Fibroblast of lung (primary cell): ENCODE measurements at regions not wholly inside any gene's neighbourhood (a gene's known extent, or its start where the extent isn't known, plus 50 kb on each side); places are given as distances from the start of the nearest gene placed in this dataset.

Experiments used
- EZH2 ChIP-seq: IDR thresholded peaks from 2 replicates; pipeline ENCODE4 v1.5.1; 2012; ENCODE audit warnings: low read length, control low read depth, mild to moderate bottlenecking; ENCODE audit errors: missing control alignments
- TF ChIP-seq, protein P1 (sequence below), 2 donors: IDR thresholded peaks in 1 of 2; conservative IDR thresholded peaks in 1 of 2; 1 replicate in 1 of 2; 2 replicates in 1 of 2; pipeline ENCODE4 v1.5.1; 2011 to 2012; ENCODE audit warnings: low read length in 2 of 2, control low read depth in 1 of 2, inconsistent platforms in 1 of 2, low read depth in 1 of 2, mild to moderate bottlenecking in 1 of 2

DNA sequence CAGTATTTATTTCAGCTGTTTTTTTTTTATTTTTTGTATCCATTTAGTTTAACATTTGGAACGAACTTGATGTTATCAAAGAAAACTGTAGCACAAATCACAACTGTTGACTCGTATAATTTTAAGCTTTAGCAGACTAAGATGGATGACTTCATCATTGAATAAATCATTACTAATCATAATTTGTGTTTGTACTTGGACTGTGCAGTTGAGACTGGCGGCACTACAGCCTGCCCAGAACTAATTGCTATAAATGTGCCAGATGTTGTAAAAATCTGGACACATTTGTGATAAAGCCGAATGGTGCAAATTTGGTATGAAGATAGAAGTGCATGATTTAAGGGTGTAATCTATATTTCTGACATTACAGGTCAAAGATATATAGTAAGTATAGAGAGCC lies 897.7 kb upstream of the CDH8 start:
- TF ChIP-seq, protein P1, sequence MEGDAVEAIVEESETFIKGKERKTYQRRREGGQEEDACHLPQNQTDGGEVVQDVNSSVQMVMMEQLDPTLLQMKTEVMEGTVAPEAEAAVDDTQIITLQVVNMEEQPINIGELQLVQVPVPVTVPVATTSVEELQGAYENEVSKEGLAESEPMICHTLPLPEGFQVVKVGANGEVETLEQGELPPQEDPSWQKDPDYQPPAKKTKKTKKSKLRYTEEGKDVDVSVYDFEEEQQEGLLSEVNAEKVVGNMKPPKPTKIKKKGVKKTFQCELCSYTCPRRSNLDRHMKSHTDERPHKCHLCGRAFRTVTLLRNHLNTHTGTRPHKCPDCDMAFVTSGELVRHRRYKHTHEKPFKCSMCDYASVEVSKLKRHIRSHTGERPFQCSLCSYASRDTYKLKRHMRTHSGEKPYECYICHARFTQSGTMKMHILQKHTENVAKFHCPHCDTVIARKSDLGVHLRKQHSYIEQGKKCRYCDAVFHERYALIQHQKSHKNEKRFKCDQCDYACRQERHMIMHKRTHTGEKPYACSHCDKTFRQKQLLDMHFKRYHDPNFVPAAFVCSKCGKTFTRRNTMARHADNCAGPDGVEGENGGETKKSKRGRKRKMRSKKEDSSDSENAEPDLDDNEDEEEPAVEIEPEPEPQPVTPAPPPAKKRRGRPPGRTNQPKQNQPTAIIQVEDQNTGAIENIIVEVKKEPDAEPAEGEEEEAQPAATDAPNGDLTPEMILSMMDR (conservative IDR thresholded peaks at IDR 0.05 in 1 of 2, IDR thresholded peaks at IDR 0.05 in 1 of 2; ENCODE audit: low read depth in 1 of 2, low read length in 2 of 2) = no peak
- TF ChIP-seq EZH2 = no peak
